Esophagus squamous epithelium (tissue), 5 donors: ENCODE measurements at regions not wholly inside any gene's neighbourhood (a gene's known extent, or its start where the extent isn't known, plus 50 kb on each side); places are given as distances from the start of the nearest gene placed in this dataset.

ENCODE experiments used
- DNase-seq: peaks from one replicate; lab custom pipeline; 2025; lab: John Stamatoyannopoulos, UW
- H3K27ac ChIP-seq, 4 donors: fragments of 200-600 bp; sonication (generic); one replicate each; pipeline ENCODE4 v1.5.1; 2016 to 2019; ENCODE audit warnings: mild to moderate bottlenecking in 1 of 4
- H3K27me3 ChIP-seq, 4 donors: fragments of 200-600 bp; sonication (generic); 1 replicate in 3 of 4; 2 replicates in 1 of 4; pipeline versions ENCODE4 v1.5.1 to v1.6.0; 2017 to 2021; ENCODE audit warnings: antibody characterized with exemption in 1 of 4
- H3K36me3 ChIP-seq, 3 donors: fragments of 200-600 bp; sonication (generic); one replicate each; pipeline ENCODE4 v1.5.1; 2016 to 2019
- H3K4me1 ChIP-seq, 3 donors: fragments of 200-600 bp; sonication (generic); one replicate each; pipeline ENCODE4 v1.5.1; 2017 to 2019
- H3K4me3 ChIP-seq, 4 donors: fragments of 200-600 bp; sonication (generic); 1 replicate in 3 of 4; 2 replicates in 1 of 4; pipeline ENCODE4 v1.5.1; 2016 to 2019; ENCODE audit warnings: mild to moderate bottlenecking in 2 of 4, moderate library complexity in 1 of 4
- H3K9me3 ChIP-seq, 3 donors: fragments of 200-600 bp; sonication (generic); one replicate each; pipeline ENCODE4 v1.5.1; 2016 to 2019
- CTCF ChIP-seq, 6 experiments: fragments of 450-650 bp in 4 of 6; fragments of 200-600 bp in 2 of 6; sonication (generic) in 2 of 6; IDR thresholded peaks; one replicate each; pipeline ENCODE4 v1.5.1; 2016 to 2019; ENCODE audit warnings: antibody characterized with exemption in 6 of 6, mild to moderate bottlenecking in 4 of 6, moderate library complexity in 4 of 6
- POLR2A ChIP-seq, 4 donors: fragments of 450-650 bp; IDR thresholded peaks; one replicate each; pipeline ENCODE4 v1.6.1; 2017; ENCODE audit warnings: antibody characterized with exemption in 4 of 4, mild to moderate bottlenecking in 4 of 4, moderate library complexity in 3 of 4
- WGBS, 2 donors: methylation state at CpG; one replicate each; pipeline ENCODE4 v1.1.5; 2018; 5-methylcytosine and 5-hydroxymethylcytosine counted together
- intact Hi-C: fragments of 100-400 bp; cut with DNase I; formaldehyde crosslinking; loops from one replicate; pipeline ENCODE4 v1.15.0; 2022
- donor health status: DM: yes; HTN: yes; CAD: no.

GRCh38 chr22:34688825-34689224 lies 377.1 kb upstream of the ISX start:
- no peak overlapping the region for H3K4me3 ChIP-seq
- H3K36me3 ChIP-seq: no peaks in the 10 kb centered on the region
- no peak overlapping the region for H3K27ac ChIP-seq
- WGBS, 2 donors: 47 to 71% methylated on average over 1 of the region's 1 CpG
- no peak for TF ChIP-seq POLR2A (IDR thresholded peaks at IDR 0.05)
- TF ChIP-seq CTCF (IDR thresholded peaks at IDR 0.05): no peak
- no peaks in the 10 kb centered on the region for H3K27me3 ChIP-seq
- no peaks in the 10 kb centered on the region for H3K4me1 ChIP-seq
- intact Hi-C loops: no loop called here
- no peaks in the 10 kb centered on the region for H3K9me3 ChIP-seq
- DNase-seq: no peak

- no peaks in the 10 kb centered on the region for H3K4me1 ChIP-seq
- H3K4me3 ChIP-seq: no peak overlapping the region
- no peak overlapping the region for H3K27ac ChIP-seq
- intact Hi-C loops: no loop called here
- no peak for DNase-seq
- TF ChIP-seq CTCF (IDR thresholded peaks at IDR 0.05) (no peak), POLR2A (IDR thresholded peaks at IDR 0.05) (no peak)
- no peaks in the 10 kb centered on the region for H3K36me3 ChIP-seq
- H3K9me3 ChIP-seq: no peaks in the 10 kb centered on the region
- 17 to 18% methylated on average over 1 to 2 of the region's 2 CpGs for WGBS, 2 donors
- H3K27me3 ChIP-seq: no peaks in the 10 kb centered on the region
Measured at GRCh38 chr22:34696557-34696956, 369.4 kb upstream of the ISX start.

- TF ChIP-seq POLR2A (IDR thresholded peaks at IDR 0.05): no peak
- TF ChIP-seq CTCF (IDR thresholded peaks at IDR 0.05): no peak
- no peaks in the 10 kb centered on the region for H3K27me3 ChIP-seq
- H3K36me3 ChIP-seq: no peaks in the 10 kb centered on the region
- no peaks in the 10 kb centered on the region for H3K9me3 ChIP-seq
- no peak overlapping the region for H3K27ac ChIP-seq
- 41 to 44% methylated on average over 2 of the region's 2 CpGs for WGBS, 2 donors
- intact Hi-C loops: no loop called here
- no peak overlapping the region for H3K4me3 ChIP-seq
- no peak for DNase-seq
- no peaks in the 10 kb centered on the region for H3K4me1 ChIP-seq
Measured at GRCh38 chr22:34702279-34702678, 363.7 kb upstream of the ISX start.

- Histone ChIP-seq H3K27ac (no peak overlapping the region), H3K36me3 (no peaks in the 10 kb centered on the region), H3K27me3 (peaks cover 0 to 4% (median 0%) of the 10 kb centered on the region in 4 donors), H3K4me3 (no peak overlapping the region), H3K4me1 (no peaks in the 10 kb centered on the region), H3K9me3 (no peaks in the 10 kb centered on the region)
- no peak for DNase-seq
- TF ChIP-seq POLR2A (IDR thresholded peaks at IDR 0.05): no peak
- no peak for TF ChIP-seq CTCF (IDR thresholded peaks at IDR 0.05)
- WGBS, 2 donors: 80 to 89% methylated on average over 2 of the region's 2 CpGs
- intact Hi-C loops: no loop called here
Measured at GRCh38 chr22:34709641-34710040, 356.3 kb upstream of the ISX start.

- DNase-seq: no peak
- no peaks in the 10 kb centered on the region for H3K36me3 ChIP-seq
- intact Hi-C loops: no loop called here
- H3K4me1 ChIP-seq: no peaks in the 10 kb centered on the region
- H3K27ac ChIP-seq: no peak overlapping the region
- H3K9me3 ChIP-seq: peaks cover 0 to 20% (median 17%) of the 10 kb centered on the region in 3 donors
- WGBS, 2 donors: 58 to 66% methylated on average over 2 of the region's 2 CpGs
- TF ChIP-seq POLR2A (IDR thresholded peaks at IDR 0.05) (no peak), CTCF (IDR thresholded peaks at IDR 0.05) (no peak)
- H3K4me3 ChIP-seq: no peak overlapping the region
- peaks cover 0 to 3% (median 0%) of the 10 kb centered on the region in 4 donors for H3K27me3 ChIP-seq
Measured at GRCh38 chr22:34722901-34723300, 343.1 kb upstream of the ISX start.
